Urinary bladder (tissue), 3 donors: ENCODE measurements at regions not wholly inside any gene's neighbourhood (a gene's known extent, or its start where the extent isn't known, plus 50 kb on each side); places are given as distances from the start of the nearest gene placed in this dataset.
"Not testable (repeated sequence)": the region's sequence is repeated elsewhere in the genome, so short reads cannot be mapped to it uniquely, and the experiment has no call there.

Experiments used
- DNase-seq: peaks from one replicate; pipeline ENCODE4 v3.0.0-alpha.2; 2015; ENCODE audit errors: extremely low spot score
- H3K27ac ChIP-seq: one replicate; pipeline ENCODE4 v1.5.1; 2013; ENCODE audit warnings: low read depth, mild to moderate bottlenecking, moderate library complexity
- H3K36me3 ChIP-seq: one replicate; pipeline ENCODE4 v1.6.1; 2013; ENCODE audit warnings: mild to moderate bottlenecking, moderate library complexity; ENCODE audit not compliant: insufficient read depth
- H3K4me1 ChIP-seq: one replicate; pipeline ENCODE4 v1.6.1; 2013; ENCODE audit warnings: mild to moderate bottlenecking, moderate library complexity; ENCODE audit not compliant: insufficient read depth
- H3K4me3 ChIP-seq: one replicate; pipeline ENCODE4 v1.5.1; 2013; ENCODE audit warnings: low read depth, low read length
- WGBS: extraction: QIAGEN DNeasy Blood & Tissue Kit; methylation state at CpG from one replicate; pipeline ENCODE4 v1.1.7; 2013; 5-methylcytosine and 5-hydroxymethylcytosine counted together
- donor health status: healthy with polysubstance abuse.
- donor health status: healthy.

- 94% methylated on average over 2 of the region's 2 CpGs for WGBS
- DNase-seq = no peak
- Histone ChIP-seq H3K4me1 (no peaks in the 10 kb centered on the region), H3K36me3 (no peaks in the 10 kb centered on the region), H3K4me3 (no peak overlapping the region), H3K27ac (no peak overlapping the region)
Observed at GRCh38 chr20:52071136-52071535, 120.4 kb downstream of the ZFP64 start.

DNA sequence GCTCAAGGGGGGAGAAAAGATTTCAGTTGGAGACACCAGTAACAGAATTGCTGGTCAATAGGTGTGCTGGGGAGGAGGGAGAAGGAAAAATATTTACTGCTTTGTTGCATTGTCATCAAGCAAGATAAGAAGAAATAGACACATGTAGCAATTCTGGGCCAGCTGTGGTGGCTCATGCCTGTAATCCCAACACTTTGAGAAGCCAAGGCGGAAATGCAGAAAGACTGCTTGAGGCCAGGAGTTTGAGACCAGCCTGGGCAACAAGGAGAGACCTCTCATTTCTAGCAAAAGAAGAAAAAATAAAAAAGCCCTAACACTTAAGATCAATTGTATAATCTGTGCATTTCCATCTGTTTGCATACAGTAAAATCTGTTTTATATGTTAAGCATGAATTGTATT lies 126.6 kb downstream of the ZFP64 start:
- WGBS = 95% methylated on average over 1 of the region's 1 CpG
- no peaks in the 10 kb centered on the region for H3K4me1 ChIP-seq
- no peak overlapping the region for H3K4me3 ChIP-seq
- H3K27ac ChIP-seq = no peak overlapping the region
- H3K36me3 ChIP-seq = no peaks in the 10 kb centered on the region
- DNase-seq = no peak

- H3K4me1 ChIP-seq = no peaks in the 10 kb centered on the region
- no peak overlapping the region for H3K4me3 ChIP-seq
- H3K27ac ChIP-seq = no peak overlapping the region
- DNase-seq = no peak
- 77% methylated on average over 5 of the region's 5 CpGs for WGBS
- no peaks in the 10 kb centered on the region for H3K36me3 ChIP-seq
Observed at GRCh38 chr20:52062452-52063209, 128.9 kb downstream of the ZFP64 start.

DNA sequence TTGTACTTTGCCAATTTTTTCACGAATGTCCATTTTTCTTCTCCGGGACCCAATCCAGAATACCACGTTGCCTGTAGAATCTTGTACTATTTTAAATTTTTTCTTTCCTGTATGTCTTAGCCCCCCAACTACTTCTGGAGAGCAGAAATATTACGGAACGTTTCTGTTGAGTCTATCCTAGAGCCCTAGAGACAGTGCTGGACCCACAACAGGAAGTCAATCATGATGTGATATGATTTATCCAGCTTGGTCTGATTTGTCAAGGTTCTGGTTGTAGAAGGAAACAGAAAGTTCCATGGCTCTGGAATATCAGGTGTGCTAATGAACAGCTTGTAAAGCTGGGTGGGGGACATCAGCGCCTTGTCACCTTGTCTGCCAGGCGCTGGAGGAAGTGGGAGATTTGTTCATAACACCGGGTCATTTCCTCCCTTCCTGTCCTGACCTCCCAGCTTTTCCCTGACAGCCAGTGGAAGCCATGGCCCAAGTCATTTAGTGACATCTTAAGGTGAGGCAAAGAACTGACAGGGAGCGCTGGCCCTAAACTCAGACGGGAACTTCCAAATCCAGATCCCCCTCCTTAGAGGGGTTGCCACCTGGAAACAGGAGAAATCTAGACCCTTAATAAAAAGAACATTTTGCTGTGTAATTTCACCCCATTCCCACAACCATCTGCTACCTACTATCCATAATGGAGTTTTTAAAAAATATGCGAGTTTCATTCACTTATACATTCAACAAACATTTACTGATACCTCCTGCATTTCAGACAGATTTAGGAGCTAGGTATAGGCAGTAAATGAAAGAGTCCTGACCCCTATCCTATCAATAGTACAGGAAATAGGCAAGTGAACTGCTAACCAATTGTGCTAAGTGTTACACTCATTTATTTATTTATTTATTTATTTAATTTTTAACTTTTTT lies 130.5 kb downstream of the ZFP64 start:
- 50% methylated on average over 11 of the region's 11 CpGs for WGBS
- H3K36me3 ChIP-seq = no peaks in the 10 kb centered on the region
- H3K27ac ChIP-seq = no peak overlapping the region
- no peaks in the 10 kb centered on the region for H3K4me1 ChIP-seq
- H3K4me3 ChIP-seq = no peak overlapping the region
- no peak for DNase-seq

DNA sequence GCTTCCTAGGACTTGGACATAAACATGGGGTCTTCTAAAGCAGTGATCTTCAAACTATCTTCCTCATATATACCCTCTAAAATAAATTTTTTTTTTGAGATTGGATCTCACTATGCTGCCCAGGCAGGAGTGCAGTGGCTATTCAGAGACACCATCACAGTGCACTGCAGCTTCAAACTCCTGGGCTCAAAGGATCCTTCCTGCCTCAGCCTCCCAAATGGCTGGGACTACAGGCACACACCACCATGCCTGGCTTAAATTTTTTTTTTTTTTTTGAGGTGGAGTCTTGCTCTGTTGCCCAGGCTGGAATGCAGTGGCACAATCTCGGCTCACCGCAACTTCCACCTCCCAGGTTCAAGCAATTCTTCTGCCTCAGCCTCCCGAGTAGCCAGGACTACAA lies 134.4 kb downstream of the ZFP64 start:
- not testable (repeated sequence) for H3K4me1 ChIP-seq, DNase-seq, H3K36me3 ChIP-seq, H3K4me3 ChIP-seq, H3K27ac ChIP-seq
- 98% methylated on average over 3 of the region's 3 CpGs for WGBS

- no peaks in the 10 kb centered on the region for H3K36me3 ChIP-seq
- no peak overlapping the region for H3K4me3 ChIP-seq
- no peak overlapping the region for H3K27ac ChIP-seq
- DNase-seq = no peak
- no peaks in the 10 kb centered on the region for H3K4me1 ChIP-seq
Observed at GRCh38 chr20:52056203-52057062, 135.1 kb downstream of the ZFP64 start.

DNA sequence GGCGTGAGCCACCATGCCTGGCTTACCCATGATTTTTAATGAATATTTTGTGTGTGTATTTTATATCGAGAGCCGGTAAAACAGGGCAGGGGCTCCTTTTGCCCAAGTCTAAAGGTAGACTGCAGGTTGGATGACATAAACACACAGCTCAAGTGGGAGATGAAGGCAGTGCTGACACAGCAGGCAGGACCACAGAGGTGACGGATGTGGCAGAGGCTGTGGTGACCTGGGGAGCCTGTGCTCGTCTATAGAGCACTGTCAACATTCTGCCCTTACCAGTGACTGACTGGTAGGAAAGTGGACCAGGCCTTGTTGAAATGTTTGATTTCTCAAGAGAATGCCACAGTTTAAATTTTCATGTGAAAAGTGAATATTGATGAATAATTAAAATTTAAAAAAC lies 137.5 kb downstream of the ZFP64 start:
- no peak overlapping the region for H3K4me3 ChIP-seq
- H3K4me1 ChIP-seq = no peaks in the 10 kb centered on the region
- no peak for DNase-seq
- no peaks in the 10 kb centered on the region for H3K36me3 ChIP-seq
- no peak overlapping the region for H3K27ac ChIP-seq
- 93% methylated on average over 5 of the region's 5 CpGs for WGBS

DNA sequence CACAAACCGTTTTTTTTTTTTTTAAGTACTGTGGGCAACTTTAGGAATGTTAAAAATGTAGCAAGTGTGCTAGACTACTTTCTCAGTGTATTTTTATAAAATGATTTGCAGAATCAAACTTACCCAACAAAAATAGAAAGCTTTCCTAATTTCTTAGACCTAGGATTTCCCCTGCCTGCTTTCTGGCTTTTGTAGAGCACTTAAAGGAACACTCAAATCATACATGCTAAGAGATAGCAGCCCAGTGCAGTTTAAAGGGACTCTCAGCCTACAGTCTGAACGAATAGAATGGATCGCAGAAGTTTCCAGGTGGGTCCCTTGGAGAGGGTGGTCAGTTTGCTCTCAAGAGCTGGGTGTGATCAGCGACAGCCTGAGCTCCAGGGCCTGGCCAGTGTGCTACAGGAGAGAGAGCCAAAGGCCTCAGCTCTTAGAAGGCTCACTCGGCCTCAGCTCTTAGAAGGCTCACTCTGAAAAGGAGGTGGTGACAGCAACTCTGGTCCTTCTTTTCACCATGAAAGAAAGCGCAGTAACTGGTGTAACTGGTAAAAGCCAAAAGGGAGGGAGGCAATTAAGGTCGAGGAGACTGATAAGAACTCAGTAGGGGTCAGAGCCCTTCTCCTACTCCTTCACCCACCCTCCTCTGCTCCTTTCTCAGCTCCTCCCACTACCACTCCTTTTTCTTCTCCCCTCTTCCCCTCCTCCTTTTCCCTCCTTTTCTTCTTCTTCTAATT lies 142.4 kb downstream of the ZFP64 start:
- no peak for DNase-seq
- no peak overlapping the region for H3K27ac ChIP-seq
- 60% methylated on average over 7 of the region's 7 CpGs for WGBS
- no peaks in the 10 kb centered on the region for H3K36me3 ChIP-seq
- H3K4me1 ChIP-seq = no peaks in the 10 kb centered on the region
- no peak overlapping the region for H3K4me3 ChIP-seq

DNA sequence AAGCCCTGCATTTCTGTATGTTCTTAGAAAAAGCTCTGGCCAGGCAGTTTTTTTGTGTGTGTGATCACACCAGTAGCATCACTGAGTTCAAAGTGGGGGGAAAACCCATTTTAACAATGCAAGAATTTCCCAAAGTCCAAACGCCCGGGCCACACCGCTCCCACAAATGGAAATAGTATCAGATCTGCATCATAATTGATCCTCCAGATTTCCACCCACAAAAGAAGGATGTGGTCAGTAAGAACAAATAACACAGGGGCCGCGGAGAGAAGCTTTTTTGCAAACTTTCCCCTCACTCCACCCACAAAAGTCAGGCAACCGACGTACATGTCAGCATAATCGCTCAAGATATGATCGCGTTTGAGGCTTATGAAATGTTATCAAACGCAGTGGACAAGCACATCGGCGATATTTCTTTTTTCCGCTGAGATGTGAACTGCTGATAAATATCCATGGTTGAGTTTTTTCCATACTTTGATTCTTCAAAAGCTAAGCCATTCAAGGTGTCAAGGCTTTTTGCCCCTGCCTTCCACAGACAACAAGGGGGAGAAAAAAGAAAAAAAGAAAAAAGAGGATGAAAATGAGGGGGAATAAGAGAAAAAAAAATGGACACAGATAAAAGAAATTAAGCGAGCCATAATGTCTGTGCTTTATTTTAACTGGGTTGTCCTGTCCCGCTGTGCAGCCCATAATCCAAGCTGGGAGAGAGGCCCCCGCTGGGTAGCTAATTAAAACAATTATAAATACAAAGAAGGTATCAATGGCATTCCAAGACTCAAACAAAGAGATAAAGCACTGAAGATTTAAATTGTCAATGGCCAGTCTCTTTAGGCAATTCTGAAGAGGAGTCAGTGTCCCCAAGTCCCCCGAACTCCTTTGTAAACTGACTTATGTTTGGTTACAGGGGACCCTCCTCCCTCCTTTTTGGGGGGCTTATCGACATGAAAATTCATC lies 143.5 kb downstream of the ZFP64 start:
- no peak for DNase-seq
- 41% methylated on average over 19 of the region's 19 CpGs for WGBS
- Histone ChIP-seq H3K4me3 (no peak overlapping the region), H3K27ac (no peak overlapping the region), H3K36me3 (no peaks in the 10 kb centered on the region), H3K4me1 (no peaks in the 10 kb centered on the region)

- Histone ChIP-seq H3K4me1 (no peaks in the 10 kb centered on the region), H3K27ac (no peak overlapping the region), H3K4me3 (no peak overlapping the region), H3K36me3 (no peaks in the 10 kb centered on the region)
- WGBS = 87% methylated on average over 6 of the region's 6 CpGs
- DNase-seq = no peak
Observed at GRCh38 chr20:52041966-52042365, 149.6 kb downstream of the ZFP64 start.

GRCh38 chr20:52039790-52040189 lies 151.8 kb downstream of the ZFP64 start:
- H3K4me1 ChIP-seq = no peaks in the 10 kb centered on the region
- H3K4me3 ChIP-seq = no peak overlapping the region
- 74% methylated on average over 7 of the region's 7 CpGs for WGBS
- no peak for DNase-seq
- no peak overlapping the region for H3K27ac ChIP-seq
- no peaks in the 10 kb centered on the region for H3K36me3 ChIP-seq

- not testable (repeated sequence) for H3K36me3 ChIP-seq, H3K27ac ChIP-seq, H3K4me3 ChIP-seq, H3K4me1 ChIP-seq, DNase-seq
- WGBS = 88% methylated on average over 9 of the region's 9 CpGs
Observed at GRCh38 chr20:52038632-52039031, 152.9 kb downstream of the ZFP64 start.
